HG03025 (cell line): ENCODE measurements at regions not wholly inside any gene's neighbourhood (a gene's known extent, or its start where the extent isn't known, plus 50 kb on each side); places are given as distances from the start of the nearest gene placed in this dataset.
"Not testable (repeated sequence)": the region's sequence is repeated elsewhere in the genome, so short reads cannot be mapped to it uniquely, and the experiment has no call there.

ENCODE experiments used
- ATAC-seq: cut with Tn5 transposase; IDR thresholded peaks from one replicate; pipeline ENCODE4 v1.9.1; 2021; ENCODE audit warnings: mild to moderate bottlenecking, moderate library complexity; ENCODE audit not compliant: unreplicated experiment, low FRiP score

GRCh38 chr4:79223993-79224776 is 101.7 kb downstream of the NAA11 start:
- ATAC-seq, result no peak

- ATAC-seq, result no peak
Observed at GRCh38 chr4:79217025-79217424, 108.8 kb downstream of the NAA11 start.

GRCh38 chr4:79213702-79214101 is 112.2 kb downstream of the NAA11 start:
- ATAC-seq, result no peak

- ATAC-seq, result no peak
Observed at GRCh38 chr4:79213010-79213409, 112.9 kb downstream of the NAA11 start.

- no peak for ATAC-seq
Observed at GRCh38 chr4:79212311-79212710, 113.5 kb downstream of the NAA11 start.

GRCh38 chr4:79211490-79211889 is 114.4 kb downstream of the NAA11 start:
- ATAC-seq, result no peak

GRCh38 chr4:79210636-79211049 is 115.2 kb downstream of the NAA11 start:
- ATAC-seq, result no peak

- no peak for ATAC-seq
Observed at GRCh38 chr4:79209822-79210635, 115.8 kb downstream of the NAA11 start.

GRCh38 chr4:79209081-79209480 is 116.8 kb downstream of the NAA11 start:
- ATAC-seq, result no peak

- no peak for ATAC-seq
Observed at GRCh38 chr4:79207281-79207680, 118.6 kb downstream of the NAA11 start.

- ATAC-seq, result no peak
Observed at GRCh38 chr4:79206660-79207059, 119.2 kb downstream of the NAA11 start.

- ATAC-seq, result no peak
Observed at GRCh38 chr4:79205121-79205520, 120.7 kb downstream of the NAA11 start.

- no peak for ATAC-seq
Observed at GRCh38 chr4:79201971-79202370, 123.9 kb downstream of the NAA11 start.

GRCh38 chr4:79199743-79200142 is 126.1 kb downstream of the NAA11 start:
- ATAC-seq, result no peak

GRCh38 chr4:79198951-79199587 is 126.8 kb downstream of the NAA11 start:
- no peak for ATAC-seq

- no peak for ATAC-seq
Observed at GRCh38 chr4:79197275-79198009, 128.4 kb downstream of the NAA11 start.

GRCh38 chr4:79191292-79191691 is 134.6 kb downstream of the NAA11 start:
- ATAC-seq, result not testable (repeated sequence)

GRCh38 chr4:79185526-79186045 is 140.3 kb downstream of the NAA11 start:
- no peak for ATAC-seq

- ATAC-seq, result no peak
Observed at GRCh38 chr4:79184476-79184875, 141.4 kb downstream of the NAA11 start.

- ATAC-seq, result no peak
Observed at GRCh38 chr4:79182209-79182608, 143.7 kb downstream of the NAA11 start.
